GM13977 (cell line): ENCODE measurements at regions not wholly inside any gene's neighbourhood (a gene's known extent, or its start where the extent isn't known, plus 50 kb on each side); places are given as distances from the start of the nearest gene placed in this dataset.
"Not testable (repeated sequence)": the region's sequence is repeated elsewhere in the genome, so short reads cannot be mapped to it uniquely, and the experiment has no call there.

Source experiments
- DNase-seq: peaks from one replicate; pipeline ENCODE4 v3.0.0; 2012; ENCODE audit warnings: low spot score
- in situ Hi-C: fragments of 300-500 bp; cut with MboI; formaldehyde crosslinking; loops from one replicate; pipeline ENCODE4 v1.12.0; 2022; ENCODE audit warnings: low sequenced_read_pairs, low pct_unique_long_range_greater_than_20kb, mixed read lengths, inconsistent platforms; ENCODE audit not compliant: unreplicated experiment
- TF ChIP-seq, protein P1 (sequence below): IDR thresholded peaks from 2 replicates; pipeline ENCODE4 v1.5.1; 2012; ENCODE audit warnings: mild to moderate bottlenecking, control low read depth; ENCODE audit not compliant: insufficient read depth; ENCODE audit errors: extremely low read depth, missing control alignments

DNA sequence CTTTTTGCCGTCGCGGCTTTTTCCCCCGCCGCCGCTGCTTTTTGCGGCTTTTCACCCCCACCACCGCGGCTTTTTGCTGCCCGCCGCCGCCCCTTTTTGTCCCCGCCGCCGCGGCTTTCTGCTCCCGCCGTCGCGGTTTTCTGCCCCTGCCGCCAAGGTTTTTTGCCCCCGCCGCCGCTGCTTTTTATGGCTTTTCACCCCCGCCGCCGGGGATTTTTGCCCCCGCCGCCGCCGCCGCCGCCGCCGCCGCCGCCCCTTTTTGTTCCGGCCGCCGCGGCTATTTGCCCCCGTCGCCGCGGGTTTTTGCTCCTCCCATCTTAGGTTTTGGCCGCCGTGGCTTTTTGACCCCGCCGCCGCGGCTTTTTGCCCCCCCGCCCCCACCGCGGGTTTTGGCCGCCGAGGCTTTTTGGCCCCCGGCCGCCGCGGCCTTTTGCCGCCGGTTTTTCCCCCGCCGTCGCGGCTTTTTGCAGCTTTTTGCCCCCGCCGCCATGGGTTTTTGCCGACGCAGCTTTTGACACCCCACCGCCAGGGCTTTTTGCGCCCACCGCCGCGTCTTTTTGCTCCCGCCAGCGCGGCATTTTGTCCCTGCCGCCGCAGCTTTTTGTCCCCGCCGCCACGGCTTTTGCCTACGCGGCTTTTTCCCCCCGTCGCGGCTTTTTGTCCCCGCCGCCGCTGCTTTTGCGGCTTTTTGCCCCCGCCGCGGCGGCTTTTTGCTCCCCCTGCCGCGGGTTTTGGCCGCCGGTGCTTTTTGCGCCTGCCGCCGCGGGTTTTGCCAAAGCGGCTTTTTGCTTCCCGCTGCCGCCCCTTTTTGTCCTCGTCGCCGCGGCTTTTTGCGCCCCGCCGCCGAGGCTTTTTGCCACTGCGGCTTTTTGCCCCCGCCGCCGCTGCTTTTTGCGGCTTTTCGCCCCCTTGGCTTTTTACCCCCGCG lies 519.4 kb upstream of the WSB1 start:
- in situ Hi-C loops = no loop called here
- TF ChIP-seq, protein P1, sequence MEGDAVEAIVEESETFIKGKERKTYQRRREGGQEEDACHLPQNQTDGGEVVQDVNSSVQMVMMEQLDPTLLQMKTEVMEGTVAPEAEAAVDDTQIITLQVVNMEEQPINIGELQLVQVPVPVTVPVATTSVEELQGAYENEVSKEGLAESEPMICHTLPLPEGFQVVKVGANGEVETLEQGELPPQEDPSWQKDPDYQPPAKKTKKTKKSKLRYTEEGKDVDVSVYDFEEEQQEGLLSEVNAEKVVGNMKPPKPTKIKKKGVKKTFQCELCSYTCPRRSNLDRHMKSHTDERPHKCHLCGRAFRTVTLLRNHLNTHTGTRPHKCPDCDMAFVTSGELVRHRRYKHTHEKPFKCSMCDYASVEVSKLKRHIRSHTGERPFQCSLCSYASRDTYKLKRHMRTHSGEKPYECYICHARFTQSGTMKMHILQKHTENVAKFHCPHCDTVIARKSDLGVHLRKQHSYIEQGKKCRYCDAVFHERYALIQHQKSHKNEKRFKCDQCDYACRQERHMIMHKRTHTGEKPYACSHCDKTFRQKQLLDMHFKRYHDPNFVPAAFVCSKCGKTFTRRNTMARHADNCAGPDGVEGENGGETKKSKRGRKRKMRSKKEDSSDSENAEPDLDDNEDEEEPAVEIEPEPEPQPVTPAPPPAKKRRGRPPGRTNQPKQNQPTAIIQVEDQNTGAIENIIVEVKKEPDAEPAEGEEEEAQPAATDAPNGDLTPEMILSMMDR = no peak

GRCh38 chr17:26775219-26775822 lies 518.6 kb upstream of the WSB1 start:
- in situ Hi-C loops = no loop called here
- TF ChIP-seq, protein P1 = no peak
- DNase-seq = no peak

More for the DNA sequence above, 519.4 kb upstream of the WSB1 start:
- no peak for DNase-seq

DNA sequence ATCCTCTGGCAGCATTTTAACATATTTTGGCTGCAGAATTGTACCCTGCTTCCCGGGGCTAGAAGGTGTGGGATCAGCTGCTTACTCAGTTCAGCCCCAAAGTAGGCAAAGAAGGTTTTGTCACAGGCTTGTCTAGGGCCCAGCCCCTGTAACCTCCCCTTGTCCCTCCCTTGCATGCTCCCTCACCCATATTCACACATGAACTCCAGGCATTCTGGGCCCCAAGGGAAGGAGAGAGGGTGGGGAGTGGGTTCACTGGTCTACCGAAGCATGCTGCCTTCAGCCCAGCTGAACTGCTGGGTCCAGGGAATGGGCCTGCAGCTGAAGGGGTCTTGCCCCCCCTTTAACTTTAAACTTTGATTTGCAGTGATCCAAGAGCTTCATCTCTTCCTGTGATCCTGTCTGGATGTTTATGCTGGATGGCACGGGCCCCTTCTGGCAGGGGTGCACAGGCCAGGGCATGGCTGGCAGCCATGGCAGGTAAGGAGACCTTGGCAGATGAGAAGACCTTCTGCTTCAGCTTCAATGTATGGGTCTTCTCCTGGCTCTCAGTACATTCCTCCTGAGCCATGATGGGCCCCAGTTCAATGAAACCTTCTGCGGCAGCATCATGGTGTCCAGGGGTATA lies 513.6 kb upstream of the WSB1 start:
- in situ Hi-C loops, DNase-seq: not testable (repeated sequence)

DNA sequence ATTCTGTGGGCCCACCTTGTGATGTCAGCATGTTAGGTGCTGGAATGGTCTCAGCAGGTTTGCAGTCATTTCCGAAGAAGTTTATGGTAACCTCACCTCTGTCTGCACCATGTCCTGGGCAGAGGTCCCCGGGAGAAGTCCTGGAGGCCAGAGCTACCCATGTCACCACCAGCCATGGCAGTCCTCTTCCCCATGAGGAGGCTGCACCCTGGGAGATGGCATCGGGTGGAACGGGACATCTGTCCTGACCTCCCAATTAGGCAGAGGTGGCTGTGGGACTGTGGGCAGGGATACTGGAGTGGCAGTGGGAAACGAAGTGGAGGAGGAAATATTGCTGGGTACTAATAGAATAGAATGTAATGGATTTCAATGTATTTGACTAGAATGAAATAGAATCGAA lies 511.8 kb upstream of the WSB1 start:
- no peak for DNase-seq
- in situ Hi-C loops = no loop called here
- TF ChIP-seq, protein P1 = no peak

DNA sequence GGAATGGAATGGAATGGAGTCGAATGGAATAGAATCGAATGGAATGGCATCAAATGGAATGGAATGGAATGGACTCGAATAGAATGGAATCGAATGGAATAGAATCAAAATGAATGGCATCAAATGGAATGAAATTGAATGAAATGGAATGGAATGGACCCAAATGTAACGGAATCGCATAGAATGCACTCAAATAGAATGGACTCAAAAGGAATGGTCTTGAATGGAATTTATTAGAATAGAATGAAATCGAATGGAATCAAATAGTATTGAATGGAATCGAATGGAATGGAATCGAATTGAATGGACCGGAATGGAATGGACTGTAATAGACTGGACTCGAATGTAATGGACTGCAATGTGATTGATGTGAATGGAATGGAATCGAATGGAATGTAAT lies 501.4 kb upstream of the WSB1 start:
- in situ Hi-C loops = no loop called here
- TF ChIP-seq, protein P1 = no peak
- DNase-seq = no peak

DNA sequence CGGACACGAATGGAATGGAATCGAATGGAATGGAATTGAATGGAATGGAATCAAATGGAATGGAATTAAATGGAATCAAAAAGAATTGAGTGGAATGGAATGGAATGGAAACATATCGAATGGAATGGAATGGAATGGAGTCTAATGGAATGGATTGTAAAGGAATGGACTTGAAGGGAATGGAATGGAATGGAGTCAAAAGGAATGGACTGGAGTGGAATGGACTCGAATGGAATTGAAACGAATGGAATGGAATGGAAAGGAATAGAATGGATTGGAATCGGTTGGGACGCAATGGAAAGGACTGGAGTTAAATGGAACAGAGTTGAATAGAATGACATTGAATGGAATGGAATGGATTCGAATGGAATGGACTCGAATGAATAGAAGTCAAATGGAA lies 486.9 kb upstream of the WSB1 start:
- no peak for DNase-seq
- TF ChIP-seq, protein P1 = no peak
- in situ Hi-C loops = no loop called here

DNA sequence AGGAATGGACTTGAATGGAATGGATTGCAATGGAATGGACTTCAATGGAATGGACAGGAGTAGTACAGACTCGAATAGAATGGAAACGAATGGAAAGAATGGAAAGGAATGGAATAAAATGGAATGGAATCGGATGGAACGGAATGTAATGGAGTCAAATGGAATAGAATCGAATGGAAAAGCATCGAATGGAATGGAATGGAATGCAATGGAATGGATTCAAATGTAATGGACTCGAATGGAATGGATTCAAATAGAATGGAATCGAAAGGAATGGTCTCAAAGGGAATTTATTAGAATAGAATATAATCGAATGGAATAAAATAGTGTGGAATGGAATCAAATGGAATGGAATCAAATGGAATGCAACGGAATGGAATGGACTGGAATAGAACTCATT lies 484.9 kb upstream of the WSB1 start:
- no peak for DNase-seq
- in situ Hi-C loops = no loop called here
- TF ChIP-seq, protein P1 = no peak
